ENCODE measurements at regions not wholly inside any gene's neighbourhood (a gene's known extent, or its start where the extent isn't known, plus 50 kb on each side); places are given as distances from the start of the nearest gene placed in this dataset.

GRCh38 chr3:31140470-31140869 lies 246.0 kb upstream of the GADL1 start:
- no peaks in the 10 kb centered on the region for H3K4me1 ChIP-seq (replicated peaks)
- no peak overlapping the region for H3K4me3 ChIP-seq
- intact Hi-C loops (cut with DNase I): no loop called here
- H3K27me3 ChIP-seq (replicated peaks; ENCODE audit: insufficient read depth): no peaks in the 10 kb centered on the region
- no peak overlapping the region for H3K27ac ChIP-seq
- TF ChIP-seq POLR2AphosphoS5 (IDR thresholded peaks at IDR 0.05) (no peak), CTCF (IDR thresholded peaks at IDR 0.05) (no peak), POLR2A (IDR thresholded peaks at IDR 0.05) (no peak)
- no peak for DNase-seq (ENCODE audit: low spot score)
- H3K36me3 ChIP-seq: no peaks in the 10 kb centered on the region
- H3K9me3 ChIP-seq: no peaks in the 10 kb centered on the region

- Histone ChIP-seq H3K4me3 (no peak overlapping the region), H3K27ac (no peak overlapping the region), H3K4me1 (replicated peaks) (no peaks in the 10 kb centered on the region), H3K36me3 (no peaks in the 10 kb centered on the region), H3K27me3 (replicated peaks; ENCODE audit: insufficient read depth) (no peaks in the 10 kb centered on the region), H3K9me3 (no peaks in the 10 kb centered on the region)
- TF ChIP-seq CTCF (IDR thresholded peaks at IDR 0.05) (no peak), POLR2A (IDR thresholded peaks at IDR 0.05) (no peak), POLR2AphosphoS5 (IDR thresholded peaks at IDR 0.05) (no peak)
- DNase-seq (ENCODE audit: low spot score): no peak
- intact Hi-C loops (cut with DNase I): no loop called here
These were observed 247.7 kb upstream of the GADL1 start for GRCh38 chr3:31142139-31142538.

DNA sequence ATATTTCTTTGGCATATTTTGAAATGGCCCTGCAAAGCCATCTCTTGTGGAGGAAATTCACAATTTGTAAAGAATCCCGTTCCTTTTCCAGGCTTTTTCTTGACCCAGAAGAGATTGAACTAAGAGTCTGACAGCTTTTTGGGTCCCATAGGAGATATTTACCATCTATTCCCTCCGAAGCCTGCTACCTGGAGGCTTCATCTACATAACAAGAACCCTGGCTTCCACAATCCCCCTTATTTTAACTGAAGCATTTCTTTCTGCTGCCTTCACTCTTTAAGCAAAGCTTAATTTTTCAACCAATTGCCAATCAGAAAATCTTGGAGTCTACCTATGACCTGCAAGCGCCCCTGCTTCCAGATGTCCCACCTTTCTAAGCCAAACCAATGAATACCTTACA lies 248.1 kb upstream of the GADL1 start:
- no peak for DNase-seq (ENCODE audit: low spot score)
- H3K9me3 ChIP-seq: no peaks in the 10 kb centered on the region
- H3K4me3 ChIP-seq: no peak overlapping the region
- intact Hi-C loops (cut with DNase I): no loop called here
- no peaks in the 10 kb centered on the region for H3K36me3 ChIP-seq
- H3K4me1 ChIP-seq (replicated peaks): no peaks in the 10 kb centered on the region
- TF ChIP-seq POLR2A (IDR thresholded peaks at IDR 0.05): no peak
- TF ChIP-seq CTCF (IDR thresholded peaks at IDR 0.05): no peak
- TF ChIP-seq POLR2AphosphoS5 (IDR thresholded peaks at IDR 0.05): no peak
- H3K27ac ChIP-seq: no peak overlapping the region
- no peaks in the 10 kb centered on the region for H3K27me3 ChIP-seq (replicated peaks; ENCODE audit: insufficient read depth)
- 90% methylated on average over 3 of the region's 3 CpGs for WGBS

GRCh38 chr3:31145062-31145461 lies 250.6 kb upstream of the GADL1 start:
- no peak for TF ChIP-seq POLR2AphosphoS5 (IDR thresholded peaks at IDR 0.05)
- no peak for TF ChIP-seq POLR2A (IDR thresholded peaks at IDR 0.05)
- TF ChIP-seq CTCF (IDR thresholded peaks at IDR 0.05): no peak
- H3K27me3 ChIP-seq (replicated peaks; ENCODE audit: insufficient read depth): no peaks in the 10 kb centered on the region
- no peaks in the 10 kb centered on the region for H3K9me3 ChIP-seq
- H3K4me1 ChIP-seq (replicated peaks): no peaks in the 10 kb centered on the region
- H3K36me3 ChIP-seq: no peaks in the 10 kb centered on the region
- H3K27ac ChIP-seq: no peak overlapping the region
- no peak for DNase-seq (ENCODE audit: low spot score)
- intact Hi-C loops (cut with DNase I): no loop called here
- 29% methylated on average over 1 of the region's 1 CpG for WGBS
- no peak overlapping the region for H3K4me3 ChIP-seq

- Histone ChIP-seq H3K4me1 (replicated peaks) (no peaks in the 10 kb centered on the region), H3K27me3 (replicated peaks; ENCODE audit: insufficient read depth) (no peaks in the 10 kb centered on the region), H3K27ac (no peak overlapping the region), H3K9me3 (no peaks in the 10 kb centered on the region), H3K4me3 (no peak overlapping the region), H3K36me3 (no peaks in the 10 kb centered on the region)
- WGBS: 94% methylated on average over 2 of the region's 2 CpGs
- no peak for DNase-seq (ENCODE audit: low spot score)
- intact Hi-C loops (cut with DNase I): no loop called here
- TF ChIP-seq POLR2AphosphoS5 (IDR thresholded peaks at IDR 0.05): no peak
These were observed 253.1 kb upstream of the GADL1 start for GRCh38 chr3:31147550-31147949.

Measured in prostate gland (tissue), 2 donors.